M059J (cell line): ENCODE measurements at regions not wholly inside any gene's neighbourhood (a gene's known extent, or its start where the extent isn't known, plus 50 kb on each side); places are given as distances from the start of the nearest gene placed in this dataset.
A peak's percentile ranks its signal among the peaks of the same experiment; 100 is the strongest.
"Not testable (repeated sequence)": the region's sequence is repeated elsewhere in the genome, so short reads cannot be mapped to it uniquely, and the experiment has no call there.

Source experiments
- DNase-seq: peaks from one replicate; pipeline ENCODE4 v3.0.0-alpha.2; 2012; ENCODE audit warnings: low read depth

DNA sequence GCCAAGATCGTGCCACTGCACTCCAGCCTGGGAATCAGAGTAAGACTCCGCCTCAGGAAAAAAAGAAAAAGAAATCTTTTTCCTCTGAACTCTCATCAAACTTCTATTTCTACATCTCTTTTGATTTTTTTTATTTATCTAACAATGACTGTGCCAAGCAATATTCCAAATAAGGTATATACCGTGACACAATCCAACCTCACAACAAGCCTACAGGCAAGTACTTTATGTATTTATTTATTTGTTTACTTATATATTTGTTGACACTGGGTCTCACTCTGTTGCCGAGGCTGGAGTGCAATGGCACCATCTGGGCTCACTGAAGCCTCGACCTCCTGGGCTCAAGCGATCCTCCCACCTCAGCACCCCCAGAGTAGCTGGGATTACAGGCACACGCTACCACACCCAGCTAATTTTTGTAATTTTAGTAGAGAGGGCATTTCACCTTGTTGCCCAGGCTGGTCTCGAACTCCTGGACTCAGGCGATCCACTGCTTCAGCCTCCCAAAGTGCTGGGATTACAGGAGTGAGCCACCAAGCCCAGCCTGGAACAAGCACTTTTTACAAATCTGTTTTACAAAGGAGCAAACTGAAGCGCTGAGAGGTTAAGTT lies 94.9 kb upstream of the CHD2 start:
- no peak for DNase-seq

DNA sequence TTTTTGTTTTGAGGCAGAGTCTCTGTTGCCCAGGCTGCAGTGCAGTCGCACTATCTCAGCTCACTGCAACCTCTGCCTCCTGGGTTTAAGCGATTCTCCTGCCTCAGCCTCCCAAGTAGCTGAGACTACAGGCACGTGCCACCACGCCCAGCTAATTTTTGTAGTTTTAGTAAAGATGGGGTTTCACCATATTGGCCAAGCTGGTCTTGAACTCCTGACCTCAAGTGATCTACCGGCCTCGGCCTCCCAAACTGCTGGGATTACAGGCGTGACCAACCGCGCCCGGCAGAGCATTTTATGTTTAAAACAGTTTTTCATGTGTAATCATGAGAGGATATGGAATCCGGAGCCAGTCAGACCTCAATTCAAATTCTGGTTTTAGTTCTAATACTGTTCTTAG lies 94.0 kb upstream of the CHD2 start:
- DNase-seq: not testable (repeated sequence)

DNA sequence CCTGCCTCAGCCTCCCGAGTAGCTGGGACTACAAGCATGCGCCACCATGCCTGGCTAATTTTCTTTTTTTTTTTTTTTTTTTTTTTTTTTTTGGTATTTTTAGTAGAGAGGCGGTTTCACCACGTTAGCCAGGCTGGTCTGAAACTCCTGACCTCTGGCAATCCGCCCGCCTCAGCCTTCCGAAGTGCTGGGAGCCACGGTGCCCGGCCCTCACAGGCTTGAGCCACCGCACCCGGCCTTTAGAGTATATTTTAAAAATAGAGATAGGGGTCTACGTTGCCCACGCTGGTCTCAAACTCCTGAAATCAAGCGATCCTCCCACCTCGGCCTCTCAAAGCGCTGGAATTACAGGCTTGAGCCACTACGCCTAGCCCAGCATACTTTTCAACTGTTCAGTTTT lies 93.4 kb upstream of the CHD2 start:
- DNase-seq: no peak

DNA sequence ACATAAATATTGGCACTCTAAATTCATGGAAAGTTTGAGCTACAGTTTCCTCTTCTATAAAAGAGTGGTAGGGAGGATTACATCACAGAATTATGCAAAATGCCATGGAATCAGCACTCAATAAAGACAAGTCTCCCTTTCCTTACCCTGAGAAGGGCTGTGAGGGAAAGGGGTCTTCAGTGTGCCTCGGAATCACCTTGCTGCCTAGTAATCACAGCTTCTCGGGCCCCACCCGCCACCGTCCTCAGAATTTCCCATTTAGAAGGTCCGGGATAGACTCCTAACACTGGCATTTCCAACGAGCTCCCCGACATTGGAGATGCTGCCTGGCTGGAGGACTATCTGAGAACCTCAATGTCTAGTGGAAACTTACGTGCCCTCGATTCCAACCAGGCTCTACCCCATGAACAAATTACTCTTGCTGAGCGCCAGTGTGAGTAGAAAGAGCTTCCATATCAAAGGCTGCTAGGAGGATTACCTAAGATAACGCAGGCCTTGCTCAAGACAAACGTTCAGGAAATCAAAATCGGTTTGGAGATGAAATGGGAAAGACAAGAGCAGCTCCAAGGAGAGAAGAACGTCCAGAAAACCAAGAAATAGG lies 92.1 kb upstream of the CHD2 start:
- peak; percentile 27 for DNase-seq

DNA sequence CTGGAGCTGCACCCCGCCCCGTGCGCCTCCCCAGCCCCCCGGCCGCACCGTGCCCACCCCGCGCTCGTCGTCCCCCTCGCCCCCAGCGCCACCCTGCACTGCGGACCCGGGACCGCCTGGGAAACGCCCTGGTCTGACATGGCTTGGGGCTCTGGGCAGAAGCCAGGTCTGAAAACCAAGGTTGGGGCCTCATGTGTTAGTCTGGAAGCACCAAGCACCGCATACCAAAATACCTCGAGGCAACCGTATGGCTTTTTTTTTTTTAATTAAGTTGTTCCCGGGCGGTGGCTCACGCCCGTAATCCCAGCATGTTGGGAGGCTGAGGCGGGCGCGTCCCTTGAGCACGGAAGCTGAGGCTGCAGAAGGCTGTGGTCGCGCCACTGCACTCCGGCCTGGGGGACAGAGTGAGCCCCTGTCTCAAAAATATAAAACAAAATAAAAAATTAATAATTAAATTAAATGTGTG lies 91.5 kb upstream of the CHD2 start:
- DNase-seq: peak; percentile 78

DNA sequence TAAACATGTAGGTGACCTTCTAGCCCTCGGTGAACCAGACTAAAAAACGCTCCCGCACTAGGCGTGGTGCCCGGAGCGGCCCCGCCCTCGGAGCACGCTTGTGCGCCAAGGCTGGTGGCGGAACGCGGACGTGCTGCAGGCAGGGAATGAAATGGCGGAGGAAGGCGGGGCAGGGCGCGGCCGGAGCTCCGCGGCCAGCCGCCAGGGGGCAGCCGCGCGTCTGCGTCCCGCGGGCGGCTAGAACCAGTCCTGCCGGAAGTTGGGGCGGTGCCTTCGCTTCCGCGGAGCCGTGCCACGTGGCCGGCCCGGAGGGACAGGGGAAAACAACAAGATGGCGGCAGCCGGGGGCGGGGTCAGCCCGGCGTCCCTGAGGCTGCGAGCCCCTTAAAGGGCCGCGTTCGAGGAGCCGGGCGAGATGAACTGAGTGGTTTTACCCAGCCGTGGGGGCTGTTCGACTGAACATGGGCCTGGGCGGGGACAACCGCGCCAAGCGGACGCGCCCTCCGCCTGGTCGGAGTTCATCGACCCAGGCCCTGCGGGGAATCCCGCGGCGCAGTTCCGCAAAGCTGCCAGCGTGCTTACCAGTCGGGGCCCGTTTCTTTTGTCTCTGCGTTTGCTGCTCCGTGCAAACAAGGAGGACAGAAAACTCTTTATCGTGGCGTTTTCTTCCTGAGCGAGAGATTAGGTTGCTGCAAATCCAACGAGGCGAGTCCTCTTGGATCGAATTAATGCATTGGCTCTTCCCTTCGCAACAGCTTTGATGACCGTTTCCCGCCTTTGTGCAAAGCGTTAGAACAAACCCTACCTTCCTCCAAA lies 90.9 kb upstream of the CHD2 start:
- DNase-seq: peak; percentile 95

DNA sequence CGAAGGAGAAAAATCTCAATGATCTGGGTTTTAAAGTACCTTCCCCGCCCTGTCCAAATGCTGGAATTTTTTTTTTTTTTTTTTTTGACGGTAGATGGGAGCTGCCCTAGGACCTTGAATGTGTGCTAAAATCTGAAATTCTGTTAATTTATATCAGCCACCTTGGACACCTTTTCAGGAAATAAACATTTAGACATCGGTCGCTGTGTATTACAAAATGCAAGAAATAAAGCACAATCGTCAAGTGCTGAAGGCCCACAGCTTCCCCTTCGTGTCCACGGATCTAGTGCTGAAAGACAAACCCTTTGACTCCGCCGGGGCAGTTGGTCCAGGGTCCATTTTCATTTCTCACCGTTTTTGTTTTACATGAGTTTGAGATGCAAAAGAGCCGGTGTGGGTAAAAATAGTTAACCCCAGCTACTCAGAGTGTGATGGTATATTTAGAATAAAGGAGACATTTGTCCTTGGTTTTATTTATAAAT lies 90.2 kb upstream of the CHD2 start:
- peak; percentile 72 for DNase-seq

DNA sequence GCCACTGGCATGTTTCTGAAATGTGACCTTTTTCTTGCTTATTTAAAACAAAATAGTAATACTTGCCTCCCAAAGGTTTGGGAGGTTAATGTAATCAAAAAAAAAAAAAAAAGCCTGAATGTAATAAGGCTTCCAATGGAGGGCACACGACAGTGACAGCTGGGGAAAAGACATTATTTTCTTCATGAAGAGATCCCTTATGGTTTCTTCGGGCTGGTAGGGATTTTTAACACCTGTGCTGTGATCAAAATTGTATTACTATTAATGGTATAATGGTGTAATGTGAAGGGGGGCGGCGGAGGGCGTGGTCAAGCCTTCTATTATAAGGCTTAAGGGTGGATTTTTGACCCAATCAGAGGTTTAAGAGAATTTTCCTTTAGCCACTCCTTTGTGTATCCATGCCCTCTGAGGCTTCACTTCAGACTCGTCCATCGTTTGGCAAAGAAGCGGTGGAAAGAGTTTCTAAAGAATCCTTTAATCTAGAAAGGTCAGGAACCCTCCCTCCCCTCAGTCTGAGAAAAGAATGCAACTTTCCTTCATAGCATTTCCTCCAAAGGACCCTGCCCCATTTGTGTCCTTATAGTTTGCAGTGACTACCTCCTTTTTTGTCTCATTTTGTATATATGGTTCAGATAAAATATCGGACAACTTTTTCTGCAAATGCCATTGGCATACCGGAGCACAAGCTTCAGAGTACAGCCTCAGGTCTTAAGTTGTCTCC lies 89.5 kb upstream of the CHD2 start:
- peak; percentile 86 for DNase-seq

DNA sequence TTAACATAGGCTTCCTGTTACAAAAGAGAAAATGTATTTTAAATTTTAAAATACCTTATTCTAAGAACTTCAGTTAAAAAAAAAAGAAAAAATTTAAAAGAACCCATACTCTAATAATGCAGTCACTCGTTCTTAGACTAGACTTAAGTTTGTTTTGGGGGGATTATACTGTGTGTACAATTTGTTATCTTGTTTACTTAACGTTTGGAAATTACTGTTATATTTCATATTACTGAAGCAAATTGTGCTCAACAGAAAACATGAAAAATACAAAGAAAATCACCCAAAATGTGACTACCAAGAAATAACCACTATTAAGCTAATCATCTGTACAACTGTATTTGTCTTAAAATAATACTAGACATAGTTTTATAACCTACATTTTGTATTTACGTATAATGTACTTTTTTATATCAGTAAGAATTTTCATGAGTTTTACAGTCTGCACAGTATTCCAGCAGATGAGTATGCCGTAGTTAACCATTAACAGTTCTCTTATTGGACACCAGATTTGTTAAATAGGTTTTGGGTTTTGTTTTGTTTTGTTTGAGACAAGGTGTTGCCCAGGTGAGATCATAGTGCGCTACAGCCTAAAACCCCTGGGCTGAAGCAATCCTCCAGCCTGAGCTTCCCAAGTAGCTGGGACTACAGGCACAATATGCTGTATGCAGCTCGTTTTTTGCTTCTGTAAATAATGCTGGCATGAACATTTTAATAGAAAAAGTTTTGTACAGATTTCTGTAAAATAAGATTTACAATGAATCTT lies 88.8 kb upstream of the CHD2 start:
- peak; percentile 54 for DNase-seq

DNA sequence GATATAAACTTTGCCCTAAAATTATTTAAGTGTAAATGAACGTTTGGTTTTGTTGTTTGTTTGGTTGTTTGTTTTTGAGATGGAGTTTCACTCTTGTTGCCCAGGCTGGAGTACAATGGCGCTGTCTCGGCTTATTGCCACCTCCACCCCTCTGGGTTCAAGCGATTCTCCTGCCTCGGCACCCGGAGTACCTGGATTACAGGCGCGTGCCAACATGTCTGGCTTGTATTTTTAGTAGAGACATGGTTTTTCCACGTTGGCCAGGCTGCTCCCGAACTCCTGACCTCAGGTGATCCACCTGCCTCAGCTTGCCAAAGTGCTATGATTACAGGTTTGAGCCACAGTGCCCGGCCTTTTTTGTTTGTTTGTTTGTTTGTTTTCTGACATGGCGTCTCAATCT lies 87.9 kb upstream of the CHD2 start:
- no peak for DNase-seq

DNA sequence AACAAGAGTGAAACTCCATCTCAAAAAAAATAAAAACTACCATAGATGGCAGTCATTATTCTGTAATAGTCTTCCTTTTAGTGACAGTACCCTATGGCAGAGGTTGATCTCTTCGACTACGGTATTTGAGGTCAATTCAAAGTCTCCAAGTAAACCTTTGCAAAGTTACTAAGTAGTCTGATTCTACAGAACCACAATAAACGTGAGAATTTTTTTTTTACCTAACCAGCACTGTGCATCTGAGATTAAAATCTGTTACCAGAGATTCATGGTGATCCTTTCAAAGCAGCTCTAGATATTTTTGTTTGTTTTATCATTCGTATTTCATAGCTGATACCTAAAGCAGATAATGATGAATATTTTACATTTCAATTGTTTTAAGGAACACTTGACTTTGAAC lies 86.6 kb upstream of the CHD2 start:
- no peak for DNase-seq

DNA sequence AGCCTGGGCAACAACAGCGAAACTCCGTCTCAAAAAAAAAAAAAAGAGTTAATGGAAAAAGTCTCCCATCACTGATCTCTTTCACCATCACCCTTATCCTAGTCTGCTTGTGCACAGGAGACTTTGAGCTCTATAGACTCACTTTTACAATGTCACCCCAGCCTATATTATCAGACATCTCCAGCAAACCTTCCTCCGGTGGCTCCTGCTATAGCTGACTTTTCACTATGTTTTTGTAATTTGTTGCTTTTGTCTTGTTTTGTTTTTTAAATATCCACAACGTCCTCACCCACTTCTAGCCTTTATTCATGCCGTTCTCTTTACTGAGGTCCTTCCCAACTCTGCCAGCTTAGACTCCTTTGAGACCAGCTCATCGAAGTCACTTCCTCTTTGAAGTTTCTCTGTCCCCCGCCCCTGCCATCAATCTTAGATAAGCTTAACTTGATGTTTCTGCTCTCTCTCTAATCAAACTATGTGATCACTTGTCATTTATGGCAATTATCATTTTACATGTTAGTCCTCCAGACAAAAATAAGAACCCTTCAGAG lies 82.7 kb upstream of the CHD2 start:
- DNase-seq: peak; percentile 49

DNA sequence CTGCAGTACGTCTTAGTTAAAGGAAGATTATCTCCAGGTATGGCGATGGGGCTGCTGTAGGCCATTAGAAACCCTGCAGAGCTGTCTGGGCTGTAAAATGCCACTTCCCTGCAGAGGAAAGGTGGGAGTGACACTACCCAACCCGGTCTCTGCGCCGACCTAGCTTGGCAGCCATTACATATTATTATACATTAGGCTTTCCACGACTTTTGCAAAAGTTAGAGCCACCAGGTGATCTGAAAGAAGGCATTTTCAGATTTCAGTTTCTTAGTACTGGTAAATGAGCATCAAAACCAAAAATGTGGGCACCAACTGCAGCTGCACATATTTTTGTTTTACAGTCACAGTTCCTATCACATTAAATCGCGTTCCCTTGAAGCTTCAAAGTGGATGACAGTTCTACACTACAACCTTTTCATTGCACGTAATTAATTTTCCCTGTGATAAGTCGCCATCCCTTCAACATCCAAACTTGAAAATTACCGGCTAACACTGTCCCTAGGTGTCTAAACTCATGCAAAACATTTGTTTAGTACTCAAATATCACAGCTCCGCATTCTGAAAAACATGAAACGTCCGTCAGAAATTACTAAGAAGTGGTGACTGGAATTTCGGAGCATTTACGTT lies 81.4 kb upstream of the CHD2 start:
- DNase-seq: no peak

DNA sequence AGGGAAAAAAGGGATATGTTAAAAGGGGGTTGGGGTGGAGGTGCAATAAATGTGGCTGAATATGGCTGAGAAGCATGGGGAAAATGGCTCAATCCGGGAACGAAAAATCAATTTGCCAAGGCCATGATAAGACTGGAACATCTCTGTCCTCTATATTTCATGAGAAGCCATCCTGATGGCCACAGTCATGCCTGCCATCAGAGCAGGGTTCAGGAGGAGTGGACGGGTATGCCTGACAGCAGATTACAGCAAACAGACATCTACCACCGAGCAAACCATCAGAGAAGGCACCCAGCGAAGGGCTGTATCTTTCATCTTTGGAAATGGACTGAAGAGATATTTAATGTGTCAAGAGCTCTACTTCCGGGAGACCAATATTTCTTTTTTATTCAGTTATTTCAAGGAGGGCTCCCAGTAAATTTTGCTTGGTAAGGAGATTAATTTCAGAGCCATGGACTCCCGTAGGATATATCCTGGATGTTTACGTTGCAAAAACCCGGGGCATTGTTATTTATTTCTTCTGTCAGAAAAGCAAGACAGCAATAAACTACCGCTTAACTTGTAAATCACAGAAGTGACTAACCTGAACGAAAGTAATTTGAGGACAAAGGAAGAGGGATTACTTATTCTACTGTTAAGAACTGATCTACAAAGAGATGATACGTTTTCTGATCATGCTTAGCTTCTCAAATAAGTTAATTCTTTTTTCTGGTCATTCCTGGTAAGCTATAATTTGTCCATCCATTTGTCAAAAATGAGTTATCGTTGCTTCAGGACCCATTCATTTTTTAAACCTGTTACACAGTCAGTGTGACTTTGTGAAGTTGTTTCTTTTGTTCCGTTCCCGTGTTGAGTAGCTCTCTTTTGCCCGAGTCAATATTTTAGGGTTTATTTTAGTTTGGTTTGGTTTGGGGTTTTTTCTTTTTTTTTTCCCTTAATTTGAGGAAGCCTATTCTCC lies 80.6 kb upstream of the CHD2 start:
- DNase-seq: peak; percentile 67

DNA sequence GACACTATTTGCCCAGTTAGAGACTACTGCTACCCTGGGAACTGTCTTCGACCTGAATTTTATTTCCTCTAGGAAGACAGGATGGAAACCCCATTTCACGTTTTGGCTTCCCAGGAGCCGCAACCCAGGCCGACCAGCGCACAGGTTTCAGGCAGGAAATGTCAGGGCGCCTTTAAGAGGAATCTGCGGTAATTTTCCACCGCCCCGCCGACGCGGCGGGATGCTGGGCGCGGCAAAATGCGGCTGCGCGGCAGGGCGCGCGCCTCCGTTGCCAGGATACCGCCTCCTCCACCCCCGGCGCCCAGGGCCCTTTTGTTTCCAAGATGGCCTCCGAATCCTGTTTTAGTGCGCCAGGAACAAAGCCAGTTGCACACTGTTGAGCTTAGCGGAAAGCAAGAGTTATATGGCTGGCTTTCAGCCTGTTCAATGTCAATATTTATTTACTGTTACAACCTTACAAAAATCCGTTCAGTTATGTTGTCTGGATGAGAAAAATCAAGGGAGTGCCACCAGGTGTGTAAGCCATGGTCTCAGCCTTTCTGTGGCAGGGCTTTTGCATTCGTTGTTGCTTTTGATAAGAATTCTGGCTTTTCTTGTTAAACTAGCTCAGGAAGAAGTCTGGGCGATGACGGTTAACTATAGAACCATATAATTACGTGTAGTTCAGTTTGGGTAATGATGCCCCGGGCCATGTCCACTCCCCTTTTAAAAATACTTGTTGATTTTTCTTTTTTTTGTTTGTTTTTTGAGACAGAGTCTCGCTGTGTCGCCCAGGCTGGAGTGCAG lies 79.7 kb upstream of the CHD2 start:
- peak; percentile 91 for DNase-seq

DNA sequence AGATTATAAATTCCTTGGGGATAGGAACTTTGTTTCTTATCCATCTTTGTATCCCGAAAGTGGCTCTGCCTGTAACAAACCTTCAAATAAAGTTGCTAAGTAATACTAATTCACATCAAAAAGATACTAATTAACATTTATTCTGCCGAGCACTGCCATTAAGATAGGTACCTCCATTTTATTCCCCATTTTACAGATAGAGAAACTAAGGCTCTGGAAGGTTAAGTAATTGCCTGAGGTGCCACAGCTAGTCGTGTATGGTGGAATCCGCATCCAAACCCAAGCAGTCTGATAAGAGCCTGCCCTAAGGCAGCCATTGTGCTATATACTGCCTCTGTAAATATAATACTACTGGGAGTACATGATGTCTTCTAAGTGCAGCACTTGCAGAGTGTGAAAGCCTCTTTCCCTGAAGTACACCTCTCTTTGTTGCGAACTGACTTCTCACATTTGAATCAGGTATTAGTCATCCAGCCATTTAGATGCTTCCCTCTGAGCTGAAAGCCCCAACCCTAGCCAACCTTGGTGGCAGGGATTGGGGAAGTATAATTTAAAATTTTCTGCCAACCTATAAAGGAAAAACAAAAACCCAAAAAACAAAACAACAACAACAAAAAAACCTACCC lies 78.5 kb upstream of the CHD2 start:
- DNase-seq: peak; percentile 79

DNA sequence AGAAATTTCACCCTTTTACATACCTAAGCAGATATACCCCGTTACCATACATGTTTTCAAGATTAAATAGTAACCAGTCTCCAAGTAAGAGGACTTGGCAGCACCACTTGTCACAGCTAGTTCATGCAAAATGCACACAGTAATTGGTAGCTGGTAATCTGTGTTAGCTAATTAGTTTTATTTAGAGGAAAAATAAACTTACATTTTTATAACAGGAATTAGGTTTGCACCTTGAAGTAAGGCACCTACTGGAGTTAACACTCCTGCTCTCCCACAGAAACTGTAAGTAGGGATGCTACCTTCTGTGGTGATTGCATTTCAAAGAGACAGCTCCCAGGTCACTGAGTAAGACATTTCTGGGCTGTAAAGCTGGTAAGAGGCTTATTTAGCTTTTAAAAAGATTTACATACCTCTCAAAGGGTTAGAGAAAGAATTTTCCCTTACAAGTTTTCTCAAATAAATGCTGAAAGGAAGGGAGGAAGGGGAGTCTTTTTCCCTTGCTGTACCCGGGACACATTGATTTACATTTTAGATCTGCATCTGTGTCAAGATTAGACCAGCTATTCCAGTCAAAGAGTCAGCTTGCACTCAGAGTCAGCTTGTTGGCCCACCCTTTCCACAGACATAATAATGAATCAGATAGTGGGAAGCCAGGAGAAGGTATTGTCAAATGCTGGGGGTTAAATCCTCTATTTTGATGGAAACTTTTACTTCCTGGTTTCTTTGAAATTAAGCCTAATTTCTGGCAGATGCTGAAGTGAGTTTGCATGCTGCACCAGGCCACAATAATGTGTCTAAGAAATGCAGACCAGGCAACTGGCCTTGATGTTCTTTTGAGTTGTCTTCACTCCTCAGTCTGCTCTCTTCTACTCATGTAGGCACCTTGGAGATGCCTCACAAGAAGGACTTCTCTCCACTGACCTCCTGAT lies 77.6 kb upstream of the CHD2 start:
- DNase-seq: no peak
